ENCODE measurements at regions not wholly inside any gene's neighbourhood (a gene's known extent, or its start where the extent isn't known, plus 50 kb on each side); places are given as distances from the start of the nearest gene placed in this dataset.

DNA sequence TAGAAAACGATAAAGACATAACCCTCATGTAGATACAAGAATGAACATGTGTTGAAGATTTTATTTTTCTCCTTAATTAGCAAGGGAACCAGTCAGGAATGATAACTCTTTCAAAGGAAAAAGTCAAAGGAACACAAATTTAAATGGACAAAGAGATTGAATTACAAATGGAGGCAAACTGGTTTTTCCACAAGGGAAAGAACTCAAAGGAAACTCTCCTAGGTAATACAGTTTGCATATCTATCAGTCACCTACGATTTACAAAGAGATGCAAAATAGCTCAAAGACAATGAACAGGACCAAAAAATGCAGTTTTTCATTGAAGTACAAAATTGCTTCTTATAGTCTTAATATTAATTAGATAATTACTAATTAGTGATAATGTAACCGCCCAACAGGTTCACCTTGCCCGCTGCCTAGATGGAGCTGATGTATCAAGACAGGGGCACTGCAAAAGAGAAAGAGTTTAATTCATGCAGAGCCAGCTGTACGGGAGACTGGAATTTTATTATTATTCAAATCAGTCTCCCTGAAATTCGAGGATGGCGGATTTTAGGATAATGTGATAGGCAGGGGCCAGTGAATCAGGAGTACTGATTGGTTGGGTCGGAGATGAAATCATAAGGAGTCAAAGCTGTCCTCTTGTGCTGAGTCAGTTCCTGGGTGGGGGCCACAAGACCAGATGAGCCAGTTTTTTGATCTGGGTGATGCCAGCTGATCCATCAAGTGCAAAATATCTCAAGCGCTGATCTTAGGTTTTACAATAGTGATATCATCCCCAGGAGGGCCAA, 151.0 kb downstream of the TMEM17 start:
- H3K27me3 Mint-ChIP-seq (ENCODE audit: unreplicated experiment) = peaks cover 5% of the 10 kb centered on the region
- peaks cover 4% of the 10 kb centered on the region for H3K9me3 Mint-ChIP-seq (ENCODE audit: unreplicated experiment)
- H3K4me3 Mint-ChIP-seq (ENCODE audit: unreplicated experiment) = no peak overlapping the region
- no peak for TF ChIP-seq CTCF (IDR thresholded peaks at IDR 0.05)
- no peak for DNase-seq (ENCODE audit: extremely low spot score, unreplicated experiment)
- no peaks in the 10 kb centered on the region for H3K4me1 Mint-ChIP-seq (ENCODE audit: unreplicated experiment)
- H3K36me3 Mint-ChIP-seq (ENCODE audit: unreplicated experiment) = no peaks in the 10 kb centered on the region
- no peak overlapping the region for H3K27ac Mint-ChIP-seq (ENCODE audit: unreplicated experiment)

DNA sequence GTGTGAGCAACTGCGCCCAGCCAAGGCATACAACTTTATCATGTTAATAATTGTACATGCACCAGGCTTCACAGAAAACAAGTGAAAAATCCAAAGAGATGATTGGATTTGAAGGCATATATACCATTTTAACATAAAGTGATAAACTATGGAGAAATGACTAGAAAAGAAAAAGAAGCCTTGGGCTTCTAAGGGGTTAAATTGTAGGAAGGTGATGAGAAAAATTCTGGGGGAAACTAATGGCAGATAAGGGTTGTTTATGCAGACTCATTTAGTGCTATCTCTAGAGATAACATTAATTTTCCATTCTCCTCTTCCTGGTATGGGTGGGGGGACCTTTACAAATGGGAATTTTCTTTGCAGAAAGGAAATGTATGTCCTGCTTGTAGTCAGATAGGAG, 154.0 kb downstream of the TMEM17 start:
- Mint-ChIP-seq H3K4me3 (ENCODE audit: unreplicated experiment) (no peak overlapping the region), H3K27me3 (ENCODE audit: unreplicated experiment) (peaks cover 7% of the 10 kb centered on the region), H3K9me3 (ENCODE audit: unreplicated experiment) (peaks cover 4% of the 10 kb centered on the region), H3K4me1 (ENCODE audit: unreplicated experiment) (no peaks in the 10 kb centered on the region), H3K27ac (ENCODE audit: unreplicated experiment) (no peak overlapping the region), H3K36me3 (ENCODE audit: unreplicated experiment) (no peaks in the 10 kb centered on the region)
- DNase-seq (ENCODE audit: extremely low spot score, unreplicated experiment) = no peak
- no peak for TF ChIP-seq CTCF (IDR thresholded peaks at IDR 0.05)

- H3K36me3 Mint-ChIP-seq (ENCODE audit: unreplicated experiment) = no peaks in the 10 kb centered on the region
- DNase-seq (ENCODE audit: extremely low spot score, unreplicated experiment) = no peak
- no peaks in the 10 kb centered on the region for H3K4me1 Mint-ChIP-seq (ENCODE audit: unreplicated experiment)
- H3K27me3 Mint-ChIP-seq (ENCODE audit: unreplicated experiment) = peaks cover 8% of the 10 kb centered on the region
- no peak overlapping the region for H3K4me3 Mint-ChIP-seq (ENCODE audit: unreplicated experiment)
- no peak overlapping the region for H3K27ac Mint-ChIP-seq (ENCODE audit: unreplicated experiment)
- peaks cover 4% of the 10 kb centered on the region for H3K9me3 Mint-ChIP-seq (ENCODE audit: unreplicated experiment)
- TF ChIP-seq CTCF (IDR thresholded peaks at IDR 0.05) = no peak
Observed at GRCh38 chr2:62349788-62350187, 153.9 kb downstream of the B3GNT2 start.

DNA sequence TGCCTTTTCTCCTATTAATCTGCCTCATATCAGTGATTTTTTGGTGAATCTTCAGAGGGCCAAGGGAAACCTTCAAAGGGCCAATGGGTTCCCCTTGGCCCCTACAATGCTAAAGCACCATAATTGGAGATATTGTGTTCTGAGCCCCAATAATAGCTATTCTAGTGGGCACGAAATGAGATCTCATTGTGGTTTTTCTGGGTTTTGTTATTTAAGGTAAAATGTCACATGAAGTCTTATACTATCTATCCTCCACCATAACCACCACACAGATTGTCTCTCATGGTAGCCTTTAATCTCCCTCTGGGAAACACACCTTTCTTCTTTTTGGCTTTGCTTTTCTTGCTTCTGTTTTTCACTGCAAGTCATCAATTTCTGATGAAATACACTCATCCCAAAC, 152.8 kb downstream of the B3GNT2 start:
- H3K27ac Mint-ChIP-seq (ENCODE audit: unreplicated experiment) = no peak overlapping the region
- peaks cover 4% of the 10 kb centered on the region for H3K9me3 Mint-ChIP-seq (ENCODE audit: unreplicated experiment)
- no peak for DNase-seq (ENCODE audit: extremely low spot score, unreplicated experiment)
- TF ChIP-seq CTCF (IDR thresholded peaks at IDR 0.05) = no peak
- no peaks in the 10 kb centered on the region for H3K4me1 Mint-ChIP-seq (ENCODE audit: unreplicated experiment)
- H3K36me3 Mint-ChIP-seq (ENCODE audit: unreplicated experiment) = no peaks in the 10 kb centered on the region
- H3K27me3 Mint-ChIP-seq (ENCODE audit: unreplicated experiment) = peaks cover 8% of the 10 kb centered on the region
- H3K4me3 Mint-ChIP-seq (ENCODE audit: unreplicated experiment) = no peak overlapping the region

DNA sequence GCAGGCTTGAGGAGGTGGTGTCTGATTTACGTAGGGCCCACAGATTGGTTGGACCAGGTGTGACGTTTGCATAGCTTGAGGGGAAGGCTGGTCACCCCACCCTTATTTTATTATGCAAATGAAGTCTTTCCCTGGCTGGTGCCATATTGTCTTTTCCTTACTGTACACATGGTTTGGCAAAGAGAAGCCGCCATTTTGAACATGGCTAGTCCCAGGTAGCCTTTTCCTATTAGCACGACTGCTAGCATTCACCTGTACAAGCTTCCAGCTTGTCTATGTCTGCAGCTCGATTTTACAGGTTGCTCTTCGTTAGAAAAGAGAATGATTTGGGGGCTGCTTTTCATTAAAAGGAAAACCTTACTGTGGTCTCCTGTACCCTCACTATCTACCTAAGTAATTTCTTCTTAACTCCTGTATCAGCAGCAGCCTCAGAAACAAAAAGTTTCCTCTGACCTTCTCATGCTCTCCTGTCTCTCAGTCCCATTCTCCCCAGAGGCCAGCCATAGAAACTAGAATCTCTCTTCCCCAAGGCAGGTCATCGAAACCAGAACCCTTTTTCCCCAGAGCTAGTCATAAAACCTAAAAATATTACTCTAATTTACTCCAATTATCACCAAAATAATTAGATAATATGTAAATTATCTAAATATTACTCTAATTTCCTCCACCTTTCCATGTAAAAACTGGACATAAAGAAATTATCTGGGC, 151.8 kb downstream of the B3GNT2 start:
- no peak for DNase-seq (ENCODE audit: extremely low spot score, unreplicated experiment)

More for the DNA sequence above, 151.8 kb downstream of the B3GNT2 start:
- H3K4me3 Mint-ChIP-seq (ENCODE audit: unreplicated experiment) = no peak overlapping the region
- TF ChIP-seq CTCF (IDR thresholded peaks at IDR 0.05) = no peak
- H3K27ac Mint-ChIP-seq (ENCODE audit: unreplicated experiment) = no peak overlapping the region
- H3K4me1 Mint-ChIP-seq (ENCODE audit: unreplicated experiment) = no peaks in the 10 kb centered on the region
- H3K9me3 Mint-ChIP-seq (ENCODE audit: unreplicated experiment) = peaks cover 4% of the 10 kb centered on the region
- no peaks in the 10 kb centered on the region for H3K36me3 Mint-ChIP-seq (ENCODE audit: unreplicated experiment)
- peaks cover 8% of the 10 kb centered on the region for H3K27me3 Mint-ChIP-seq (ENCODE audit: unreplicated experiment)
